ENCODE measurements at regions not wholly inside any gene's neighbourhood (a gene's known extent, or its start where the extent isn't known, plus 50 kb on each side); places are given as distances from the start of the nearest gene placed in this dataset.

DNA sequence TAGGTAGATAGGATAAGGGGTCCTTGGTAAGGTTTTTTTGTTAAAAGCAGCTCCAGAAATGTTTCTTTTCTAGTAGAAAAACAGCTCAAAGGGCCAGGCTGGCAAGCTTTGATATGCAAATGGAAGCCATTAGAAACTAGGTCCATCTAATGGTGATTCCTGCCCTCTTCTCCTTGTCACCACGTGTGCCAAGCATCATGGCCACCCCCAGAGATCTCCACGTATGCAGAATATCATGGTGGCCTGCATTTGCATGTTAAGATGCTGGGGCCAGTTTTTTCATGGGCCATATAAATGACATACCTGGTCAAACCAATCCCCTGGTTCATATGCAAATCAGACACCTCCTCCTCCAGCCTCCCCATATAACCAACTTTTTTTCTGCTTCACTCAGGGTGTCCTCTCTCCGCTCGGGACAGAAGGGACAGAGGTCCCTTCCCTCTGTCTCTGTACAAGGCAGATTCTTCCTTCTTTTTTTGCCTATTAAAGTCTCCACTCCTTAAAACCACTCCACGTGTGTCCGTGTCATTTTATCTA, 1335.9 kb downstream of the UQCRFS1 start:
- no peak for TF ChIP-seq POLR2AphosphoS5 (IDR thresholded peaks at IDR 0.05)
- TF ChIP-seq POLR2A (IDR thresholded peaks at IDR 0.05) = no peak
- no peak for TF ChIP-seq CTCF (IDR thresholded peaks at IDR 0.05)
- no peak for TF ChIP-seq EP300 (IDR thresholded peaks at IDR 0.05)

Measured in sigmoid colon (tissue), 4 donors.